ENCODE measurements at regions not wholly inside any gene's neighbourhood (a gene's known extent, or its start where the extent isn't known, plus 50 kb on each side); places are given as distances from the start of the nearest gene placed in this dataset.

- no peak overlapping the region for H3K4me3 ChIP-seq (ENCODE audit: low read depth, low read length)
- DNase-seq (ENCODE audit: low read depth): no peak
- no peak for TF ChIP-seq CTCF (IDR thresholded peaks at IDR 0.05; ENCODE audit: insufficient read depth, low read length, poor library complexity, severe bottlenecking)
Observed at GRCh38 chr13:83007226-83007625, 875.0 kb downstream of the SLITRK1 start.

GRCh38 chr13:83003185-83003584, 879.1 kb downstream of the SLITRK1 start:
- H3K36me3 ChIP-seq (ENCODE audit: control insufficient read depth, insufficient read depth, low read length): no peaks in the 10 kb centered on the region
- no peak for DNase-seq (ENCODE audit: low read depth)
- TF ChIP-seq CTCF (IDR thresholded peaks at IDR 0.05; ENCODE audit: insufficient read depth, low read length, poor library complexity, severe bottlenecking): no peak
- no peaks in the 10 kb centered on the region for H3K27me3 ChIP-seq (ENCODE audit: control insufficient read depth, insufficient read depth, low read length)
- H3K4me3 ChIP-seq (ENCODE audit: low read depth, low read length): no peak overlapping the region

More at GRCh38 chr13:83007226-83007625, 875.0 kb downstream of the SLITRK1 start:
- no peaks in the 10 kb centered on the region for H3K27me3 ChIP-seq (ENCODE audit: control insufficient read depth, insufficient read depth, low read length)
- H3K36me3 ChIP-seq (ENCODE audit: control insufficient read depth, insufficient read depth, low read length): no peaks in the 10 kb centered on the region

- no peak for DNase-seq (ENCODE audit: low read depth)
- Histone ChIP-seq H3K36me3 (ENCODE audit: control insufficient read depth, insufficient read depth, low read length) (no peaks in the 10 kb centered on the region), H3K27me3 (ENCODE audit: control insufficient read depth, insufficient read depth, low read length) (no peaks in the 10 kb centered on the region), H3K4me3 (ENCODE audit: low read depth, low read length) (no peak overlapping the region)
- no peak for TF ChIP-seq CTCF (IDR thresholded peaks at IDR 0.05; ENCODE audit: insufficient read depth, low read length, poor library complexity, severe bottlenecking)
Observed at GRCh38 chr13:82993417-82993816, 888.9 kb downstream of the SLITRK1 start.

- Histone ChIP-seq H3K36me3 (ENCODE audit: control insufficient read depth, insufficient read depth, low read length) (no peaks in the 10 kb centered on the region), H3K4me3 (ENCODE audit: low read depth, low read length) (no peak overlapping the region), H3K27me3 (ENCODE audit: control insufficient read depth, insufficient read depth, low read length) (no peaks in the 10 kb centered on the region)
- no peak for TF ChIP-seq CTCF (IDR thresholded peaks at IDR 0.05; ENCODE audit: insufficient read depth, low read length, poor library complexity, severe bottlenecking)
- DNase-seq (ENCODE audit: low read depth): no peak
Observed at GRCh38 chr13:82976499-82976898, 905.8 kb downstream of the SLITRK1 start.

GRCh38 chr13:82963226-82964099, 918.8 kb downstream of the SLITRK1 start:
- Histone ChIP-seq H3K27me3 (ENCODE audit: control insufficient read depth, insufficient read depth, low read length) (no peaks in the 10 kb centered on the region), H3K4me3 (ENCODE audit: low read depth, low read length) (no peak overlapping the region), H3K36me3 (ENCODE audit: control insufficient read depth, insufficient read depth, low read length) (no peaks in the 10 kb centered on the region)
- DNase-seq (ENCODE audit: low read depth): no peak
- no peak for TF ChIP-seq CTCF (IDR thresholded peaks at IDR 0.05; ENCODE audit: insufficient read depth, low read length, poor library complexity, severe bottlenecking)

GRCh38 chr13:82962397-82962796, 919.9 kb downstream of the SLITRK1 start:
- no peak for DNase-seq (ENCODE audit: low read depth)
- no peak for TF ChIP-seq CTCF (IDR thresholded peaks at IDR 0.05; ENCODE audit: insufficient read depth, low read length, poor library complexity, severe bottlenecking)
- no peaks in the 10 kb centered on the region for H3K36me3 ChIP-seq (ENCODE audit: control insufficient read depth, insufficient read depth, low read length)
- no peak overlapping the region for H3K4me3 ChIP-seq (ENCODE audit: low read depth, low read length)
- no peaks in the 10 kb centered on the region for H3K27me3 ChIP-seq (ENCODE audit: control insufficient read depth, insufficient read depth, low read length)
